VCaP (cell line): ENCODE measurements at regions not wholly inside any gene's neighbourhood (a gene's known extent, or its start where the extent isn't known, plus 50 kb on each side); places are given as distances from the start of the nearest gene placed in this dataset.
"Not testable (repeated sequence)": the region's sequence is repeated elsewhere in the genome, so short reads cannot be mapped to it uniquely, and the experiment has no call there.

Experiments
- H3K27ac ChIP-seq: fragments of 450-650 bp; 2 replicates; pipeline ENCODE4 v1.5.1; 2017
- TF ChIP-seq, protein P1 (sequence below): fragments of 450-650 bp; conservative IDR thresholded peaks from 2 replicates; pipeline ENCODE4 v1.5.1; 2017; ENCODE audit warnings: mild to moderate bottlenecking, moderate library complexity

DNA sequence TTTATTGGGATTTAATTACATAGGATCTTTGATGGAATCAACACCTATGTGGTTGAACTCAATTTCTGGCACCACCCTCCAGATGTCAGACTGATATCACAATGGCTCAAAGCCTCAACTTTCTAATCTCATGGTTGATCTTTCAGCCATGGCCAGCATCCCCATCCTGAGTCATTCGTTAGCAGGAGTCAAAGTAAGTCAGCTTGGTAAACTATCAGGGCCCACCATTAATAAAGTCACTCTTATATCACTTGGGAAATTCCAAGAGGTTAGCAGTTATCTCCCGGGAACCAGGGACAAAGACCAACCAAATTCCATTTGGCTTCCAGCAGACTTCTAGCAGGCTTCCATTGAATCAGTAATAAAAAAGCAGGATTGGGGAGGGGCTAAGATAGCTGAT, 50.7 kb upstream of the TNFSF4 start:
- TF ChIP-seq, protein P1, sequence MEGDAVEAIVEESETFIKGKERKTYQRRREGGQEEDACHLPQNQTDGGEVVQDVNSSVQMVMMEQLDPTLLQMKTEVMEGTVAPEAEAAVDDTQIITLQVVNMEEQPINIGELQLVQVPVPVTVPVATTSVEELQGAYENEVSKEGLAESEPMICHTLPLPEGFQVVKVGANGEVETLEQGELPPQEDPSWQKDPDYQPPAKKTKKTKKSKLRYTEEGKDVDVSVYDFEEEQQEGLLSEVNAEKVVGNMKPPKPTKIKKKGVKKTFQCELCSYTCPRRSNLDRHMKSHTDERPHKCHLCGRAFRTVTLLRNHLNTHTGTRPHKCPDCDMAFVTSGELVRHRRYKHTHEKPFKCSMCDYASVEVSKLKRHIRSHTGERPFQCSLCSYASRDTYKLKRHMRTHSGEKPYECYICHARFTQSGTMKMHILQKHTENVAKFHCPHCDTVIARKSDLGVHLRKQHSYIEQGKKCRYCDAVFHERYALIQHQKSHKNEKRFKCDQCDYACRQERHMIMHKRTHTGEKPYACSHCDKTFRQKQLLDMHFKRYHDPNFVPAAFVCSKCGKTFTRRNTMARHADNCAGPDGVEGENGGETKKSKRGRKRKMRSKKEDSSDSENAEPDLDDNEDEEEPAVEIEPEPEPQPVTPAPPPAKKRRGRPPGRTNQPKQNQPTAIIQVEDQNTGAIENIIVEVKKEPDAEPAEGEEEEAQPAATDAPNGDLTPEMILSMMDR: no peak
- H3K27ac ChIP-seq: no peak overlapping the region

DNA sequence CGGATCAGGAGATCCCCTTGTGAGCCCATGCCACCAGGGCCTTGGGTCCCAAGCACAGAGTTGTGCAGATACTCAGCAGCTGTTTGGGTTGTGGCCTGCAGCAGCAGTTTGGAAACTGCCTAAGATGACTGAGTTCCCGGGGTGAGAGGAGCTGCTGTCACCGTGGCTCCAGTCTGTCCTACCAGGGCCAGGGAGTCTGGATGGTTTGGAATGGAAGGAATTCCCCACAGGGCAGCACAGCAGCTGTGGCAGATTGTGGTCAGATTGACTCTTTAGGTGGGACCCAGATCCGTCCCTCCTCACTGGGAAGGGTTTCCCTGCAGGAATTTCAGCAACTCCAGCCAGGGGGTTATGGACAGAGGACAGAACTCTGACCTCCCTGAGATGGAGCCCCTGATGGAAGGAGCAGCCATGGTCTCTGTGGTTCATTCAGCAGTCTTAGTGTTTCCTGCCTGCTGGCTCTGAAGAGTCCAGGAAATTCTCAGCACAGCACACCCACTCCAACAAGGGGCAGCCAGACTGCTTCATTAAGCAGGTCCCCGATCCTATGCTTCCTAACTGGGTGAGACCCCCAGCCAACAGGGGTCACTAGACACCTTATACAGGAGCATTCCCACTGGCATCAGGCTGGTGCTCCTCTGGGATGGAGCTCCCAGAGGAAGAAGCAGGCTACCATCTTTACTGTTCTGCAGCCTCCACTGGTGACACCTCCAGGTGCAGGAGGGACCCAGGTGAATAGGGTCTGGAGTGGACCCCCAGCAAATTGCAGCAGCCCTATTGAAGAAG, 51.5 kb upstream of the TNFSF4 start:
- TF ChIP-seq, protein P1: no peak
- H3K27ac ChIP-seq: no peak overlapping the region

DNA sequence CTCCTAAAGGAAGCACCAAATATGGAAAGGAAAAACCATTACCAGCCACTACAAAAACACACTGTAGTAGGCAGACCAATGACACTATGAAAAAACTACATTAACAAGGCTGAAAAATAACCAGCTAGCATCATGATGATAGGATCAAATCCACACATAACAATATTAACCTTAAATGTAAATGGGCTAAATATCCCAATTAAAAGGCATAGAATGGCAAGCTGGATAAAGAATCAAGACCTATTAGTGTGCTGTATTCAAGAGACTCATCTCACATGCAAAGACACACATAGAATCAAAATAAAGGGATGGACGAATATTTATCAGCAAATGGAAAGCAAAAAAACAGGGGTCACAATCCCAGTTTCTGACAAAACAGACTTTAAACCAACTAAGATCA, 53.2 kb upstream of the TNFSF4 start:
- H3K27ac ChIP-seq: not testable (repeated sequence)

DNA sequence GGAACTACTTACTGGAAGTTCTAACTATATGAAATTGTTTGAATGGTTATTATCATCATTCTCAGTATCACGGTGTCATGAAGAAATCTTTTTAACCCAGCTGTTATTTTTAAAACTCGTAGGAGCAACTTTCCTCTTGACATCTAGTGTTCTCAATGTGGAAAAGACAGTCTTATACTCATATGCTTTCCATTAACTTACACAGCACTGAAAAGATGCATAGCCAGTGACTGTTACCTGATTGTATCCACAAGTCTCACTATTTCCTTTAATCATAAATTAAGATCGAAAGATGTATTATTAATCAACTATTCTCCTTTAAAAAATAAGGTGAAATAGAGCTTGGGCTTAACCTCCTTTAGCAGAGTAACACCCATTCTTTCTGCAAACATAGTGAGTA, 59.7 kb upstream of the TNFSF4 start:
- no peak overlapping the region for H3K27ac ChIP-seq
- TF ChIP-seq, protein P1: no peak

DNA sequence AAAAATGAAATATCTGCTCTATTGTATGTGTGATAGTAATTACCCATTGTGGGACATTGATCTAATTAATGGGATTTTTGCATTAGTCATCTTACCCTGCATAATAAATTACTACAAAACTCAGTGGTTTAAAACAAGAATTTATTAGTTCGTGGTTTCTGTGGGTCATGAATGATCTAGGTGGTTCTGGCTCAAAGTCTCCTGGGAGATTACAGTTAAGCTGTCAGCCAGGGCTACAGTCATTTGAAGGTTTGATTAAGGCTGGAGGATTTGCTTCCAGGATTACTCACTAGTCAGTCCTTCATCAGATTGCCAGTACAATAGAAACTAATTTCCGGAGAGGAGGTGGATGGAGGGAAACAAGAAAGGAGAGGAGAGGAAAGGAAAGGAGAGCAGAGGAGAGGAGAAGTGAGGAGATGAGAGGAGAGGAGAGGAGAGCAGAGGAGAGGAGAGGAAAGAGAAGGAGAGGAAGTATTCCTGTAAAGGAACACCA, 60.4 kb upstream of the TNFSF4 start:
- TF ChIP-seq, protein P1: no peak
- no peak overlapping the region for H3K27ac ChIP-seq

DNA sequence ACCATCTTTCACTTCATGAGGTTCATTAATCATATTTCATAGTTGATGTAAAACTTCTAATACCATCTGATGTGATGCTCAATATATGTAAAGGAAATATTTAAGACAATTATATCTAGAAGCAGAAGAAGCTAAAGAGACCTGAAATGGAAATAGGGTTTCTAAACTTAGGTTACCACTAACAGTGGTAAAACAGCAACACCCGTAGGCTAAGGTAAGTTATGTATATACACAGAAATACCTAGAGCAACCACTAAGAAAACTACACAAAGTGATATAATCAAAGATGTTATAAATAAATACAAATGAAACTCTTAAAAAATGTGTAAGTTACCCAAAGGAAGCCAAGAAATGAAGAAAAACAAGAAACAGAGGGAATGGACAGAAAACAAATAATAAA, 61.1 kb upstream of the TNFSF4 start:
- TF ChIP-seq, protein P1: no peak
- no peak overlapping the region for H3K27ac ChIP-seq

DNA sequence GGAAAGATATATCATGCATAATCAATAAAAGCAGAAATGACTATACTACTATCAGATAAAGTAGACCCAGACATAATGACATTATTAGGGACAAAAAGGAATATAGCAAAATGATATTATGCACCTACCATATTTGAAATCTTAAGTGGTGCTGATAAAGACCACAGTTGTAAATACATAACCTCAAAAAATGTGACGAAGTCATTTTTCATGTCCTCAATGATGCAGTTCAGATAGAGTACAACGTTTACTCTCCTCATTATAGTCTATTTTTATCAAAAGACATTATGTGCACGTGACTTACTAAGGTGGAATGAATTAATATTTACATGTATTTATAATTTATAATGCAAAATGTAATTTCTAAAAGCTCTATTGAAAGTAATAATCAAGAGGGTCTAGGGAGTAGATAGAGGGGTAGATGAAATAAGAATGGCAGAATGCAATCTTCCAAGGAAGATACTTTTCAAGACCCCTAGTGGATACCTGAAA, 61.7 kb upstream of the TNFSF4 start:
- H3K27ac ChIP-seq: no peak overlapping the region
- TF ChIP-seq, protein P1: no peak
